Activated gamma-delta T cell treated with Interleukin-2 at 50 U/mL for 16 hours (primary cell): ENCODE measurements at regions not wholly inside any gene's neighbourhood (a gene's known extent, or its start where the extent isn't known, plus 50 kb on each side); places are given as distances from the start of the nearest gene placed in this dataset.

ENCODE experiments used
- DNase-seq: peaks from one replicate; pipeline ENCODE4 v3.0.0-alpha.2; 2020

GRCh38 chr20:52291109-52291508 is 99.5 kb upstream of the ZFP64 start:
- no peak for DNase-seq

GRCh38 chr20:52290569-52290968 is 99.0 kb upstream of the ZFP64 start:
- no peak for DNase-seq

- no peak for DNase-seq
These were observed 98.5 kb upstream of the ZFP64 start for GRCh38 chr20:52289956-52290565.

GRCh38 chr20:52280407-52280806 is 88.8 kb upstream of the ZFP64 start:
- no peak for DNase-seq

- no peak for DNase-seq
These were observed 88.1 kb upstream of the ZFP64 start for GRCh38 chr20:52279706-52280105.

- no peak for DNase-seq
These were observed 83.7 kb upstream of the ZFP64 start for GRCh38 chr20:52275181-52275691.

- no peak for DNase-seq
These were observed 79.1 kb upstream of the ZFP64 start for GRCh38 chr20:52270696-52271095.

GRCh38 chr20:52270001-52270606 is 78.5 kb upstream of the ZFP64 start:
- DNase-seq = no peak

GRCh38 chr20:52269321-52269720 is 77.7 kb upstream of the ZFP64 start:
- DNase-seq = no peak

- no peak for DNase-seq
These were observed 76.7 kb upstream of the ZFP64 start for GRCh38 chr20:52268184-52268749.

- DNase-seq = no peak
These were observed 75.8 kb upstream of the ZFP64 start for GRCh38 chr20:52267418-52267817.

GRCh38 chr20:52263757-52264156 is 72.2 kb upstream of the ZFP64 start:
- DNase-seq = no peak

GRCh38 chr20:52261792-52262191 is 70.2 kb upstream of the ZFP64 start:
- DNase-seq = no peak

GRCh38 chr20:52259295-52259694 is 67.7 kb upstream of the ZFP64 start:
- DNase-seq = no peak

- no peak for DNase-seq
These were observed 64.9 kb upstream of the ZFP64 start for GRCh38 chr20:52256454-52256853.

- DNase-seq = no peak
These were observed 61.1 kb upstream of the ZFP64 start for GRCh38 chr20:52252664-52253063.

- DNase-seq = no peak
These were observed 60.2 kb upstream of the ZFP64 start for GRCh38 chr20:52251827-52252226.

- no peak for DNase-seq
These were observed 59.6 kb upstream of the ZFP64 start for GRCh38 chr20:52251136-52251700.

GRCh38 chr20:52247548-52247947 is 56.0 kb upstream of the ZFP64 start:
- no peak for DNase-seq

- no peak for DNase-seq
These were observed 54.8 kb upstream of the ZFP64 start for GRCh38 chr20:52246366-52246765.

GRCh38 chr20:52244702-52245101 is 53.1 kb upstream of the ZFP64 start:
- DNase-seq = no peak

GRCh38 chr20:52242237-52243230 is 51.0 kb upstream of the ZFP64 start:
- no peak for DNase-seq
